ENCODE measurements at regions not wholly inside any gene's neighbourhood (a gene's known extent, or its start where the extent isn't known, plus 50 kb on each side); places are given as distances from the start of the nearest gene placed in this dataset.

- no peak for TF ChIP-seq CTCF (conservative IDR thresholded peaks at IDR 0.05; ENCODE audit: low read depth, low read length)
- no peak for DNase-seq (ENCODE audit: low read depth)
- H3K4me3 ChIP-seq (ENCODE audit: low read depth, low read length): no peak overlapping the region
Observed at GRCh38 chr13:79972066-79972569, 368.8 kb downstream of the SPRY2 start.

GRCh38 chr13:79966493-79966895 lies 374.4 kb downstream of the SPRY2 start:
- no peak for TF ChIP-seq CTCF (conservative IDR thresholded peaks at IDR 0.05; ENCODE audit: low read depth, low read length)
- DNase-seq (ENCODE audit: low read depth): no peak
- H3K4me3 ChIP-seq (ENCODE audit: low read depth, low read length): no peak overlapping the region

- no peak overlapping the region for H3K4me3 ChIP-seq (ENCODE audit: low read depth, low read length)
- no peak for DNase-seq (ENCODE audit: low read depth)
- TF ChIP-seq CTCF (conservative IDR thresholded peaks at IDR 0.05; ENCODE audit: low read depth, low read length): no peak
Observed at GRCh38 chr13:79966059-79966458, 374.9 kb downstream of the SPRY2 start.

- no peak for DNase-seq (ENCODE audit: low read depth)
- TF ChIP-seq CTCF (conservative IDR thresholded peaks at IDR 0.05; ENCODE audit: low read depth, low read length): no peak
- no peak overlapping the region for H3K4me3 ChIP-seq (ENCODE audit: low read depth, low read length)
Observed at GRCh38 chr13:79946556-79946955, 394.4 kb downstream of the SPRY2 start.

GRCh38 chr13:79943346-79944023 lies 397.4 kb downstream of the SPRY2 start:
- no peak overlapping the region for H3K4me3 ChIP-seq (ENCODE audit: low read depth, low read length)
- no peak for TF ChIP-seq CTCF (conservative IDR thresholded peaks at IDR 0.05; ENCODE audit: low read depth, low read length)
- no peak for DNase-seq (ENCODE audit: low read depth)

GRCh38 chr13:79941752-79942151 lies 399.2 kb downstream of the SPRY2 start:
- no peak for DNase-seq (ENCODE audit: low read depth)
- H3K4me3 ChIP-seq (ENCODE audit: low read depth, low read length): no peak overlapping the region
- no peak for TF ChIP-seq CTCF (conservative IDR thresholded peaks at IDR 0.05; ENCODE audit: low read depth, low read length)

- no peak for TF ChIP-seq CTCF (conservative IDR thresholded peaks at IDR 0.05; ENCODE audit: low read depth, low read length)
- H3K4me3 ChIP-seq (ENCODE audit: low read depth, low read length): no peak overlapping the region
Observed at GRCh38 chr13:79939689-79940088, 401.2 kb downstream of the SPRY2 start.

More at GRCh38 chr13:79939689-79940088, 401.2 kb downstream of the SPRY2 start:
- no peak for DNase-seq (ENCODE audit: low read depth)

All from epithelial cell of proximal tubule (primary cell).